DND-41 (cell line): ENCODE measurements at regions not wholly inside any gene's neighbourhood (a gene's known extent, or its start where the extent isn't known, plus 50 kb on each side); places are given as distances from the start of the nearest gene placed in this dataset.
"Not testable (repeated sequence)": the region's sequence is repeated elsewhere in the genome, so short reads cannot be mapped to it uniquely, and the experiment has no call there.

ENCODE experiments used
- ATAC-seq: fragments of 200-7000 bp; cut with Tn5 transposase; 3 replicates; pipeline ENCODE4 v1.9.1; 2021; ENCODE audit warnings: low read depth; ENCODE audit not compliant: insufficient read depth
- DNase-seq: peaks from one replicate; pipeline ENCODE4 v3.0.0-alpha.2; 2020
- H2AFZ ChIP-seq: 2 replicates; pipeline ENCODE4 v1.6.0; 2012; ENCODE audit warnings: low read depth, low read length
- H3K27ac ChIP-seq: 2 replicates; pipeline ENCODE4 v1.5.1; 2012; ENCODE audit warnings: low read length, inconsistent platforms
- H3K27me3 ChIP-seq: fragments of 200-600 bp; sonication (generic); 2 replicates; pipeline ENCODE4 v1.6.0; 2012; ENCODE audit warnings: low read length, mild to moderate bottlenecking, inconsistent platforms; ENCODE audit not compliant: insufficient read depth, poor library complexity
- H3K36me3 ChIP-seq: 2 replicates; pipeline ENCODE4 v1.5.1; 2012; ENCODE audit warnings: low read length, inconsistent platforms; ENCODE audit not compliant: insufficient read depth
- H3K4me1 ChIP-seq: 2 replicates; pipeline ENCODE4 v1.5.1; 2012; ENCODE audit warnings: mild to moderate bottlenecking, low read length; ENCODE audit not compliant: insufficient read depth
- H3K4me2 ChIP-seq: 2 replicates; pipeline ENCODE4 v1.6.0; 2012; ENCODE audit warnings: mild to moderate bottlenecking, moderate library complexity, low read length, inconsistent platforms; ENCODE audit not compliant: insufficient read depth
- H3K4me3 ChIP-seq, 2 experiments: fragments of 200-600 bp in 1 of 2; shearing (Covaris generic) in 1 of 2; 2 replicates each; pipeline ENCODE4 v1.5.1; 2012 to 2016; ENCODE audit warnings: inconsistent platforms in 2 of 2, low read length in 2 of 2, mild to moderate bottlenecking in 2 of 2, low read depth in 1 of 2, moderate library complexity in 1 of 2
- H3K79me2 ChIP-seq: 2 replicates; pipeline ENCODE4 v1.6.0; 2012; ENCODE audit warnings: low read length, inconsistent platforms; ENCODE audit not compliant: insufficient read depth
- H3K9ac ChIP-seq: 2 replicates; pipeline ENCODE4 v1.6.0; 2012; ENCODE audit warnings: low read depth, mild to moderate bottlenecking, inconsistent platforms, low read length, moderate library complexity
- H3K9me3 ChIP-seq: 2 replicates; pipeline ENCODE4 v1.5.1; 2012; ENCODE audit warnings: low read length, moderate library complexity, mild to moderate bottlenecking, inconsistent platforms; ENCODE audit not compliant: insufficient read depth, severe bottlenecking
- H4K20me1 ChIP-seq: 2 replicates; pipeline ENCODE4 v1.6.0; 2012; ENCODE audit warnings: low read length; ENCODE audit not compliant: insufficient read depth
- EZH2 ChIP-seq: IDR thresholded peaks from 3 replicates; pipeline ENCODE4 v1.6.1; 2012; ENCODE audit warnings: borderline replicate concordance, low read depth, mild to moderate bottlenecking, moderate library complexity, low read length, inconsistent platforms; ENCODE audit not compliant: severe bottlenecking
- TF ChIP-seq, protein P1 (sequence below): IDR thresholded peaks from 2 replicates; pipeline ENCODE4 v1.5.1; 2012; ENCODE audit warnings: borderline replicate concordance, low read length, moderate library complexity, mild to moderate bottlenecking; ENCODE audit not compliant: poor library complexity, severe bottlenecking; ENCODE audit errors: extremely low read depth

DNA sequence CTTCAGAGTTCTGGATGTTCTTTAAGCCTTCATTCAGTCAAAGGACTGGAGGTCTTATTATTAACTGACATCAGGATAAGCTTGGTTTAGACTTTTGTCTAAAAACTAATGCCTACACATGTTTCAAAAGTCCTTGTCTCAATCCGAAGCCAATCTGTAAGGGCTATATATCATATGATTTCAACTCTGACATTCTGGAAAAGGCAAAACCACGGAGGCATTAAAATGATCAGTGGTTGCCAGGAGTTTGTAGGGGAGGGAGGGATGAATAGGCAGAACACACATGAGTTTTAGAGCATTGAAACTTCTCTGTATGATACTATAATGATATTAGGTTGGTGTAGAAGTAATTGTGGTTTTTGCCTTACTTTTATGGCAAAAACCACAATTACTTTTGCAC lies 1285.8 kb upstream of the CITED2 start:
- Histone ChIP-seq H3K9me3 (no peaks in the 10 kb centered on the region), H3K4me2 (no peak overlapping the region), H3K4me1 (no peaks in the 10 kb centered on the region), H3K27ac (no peak overlapping the region), H3K9ac (no peak overlapping the region), H3K79me2 (no peaks in the 10 kb centered on the region), H4K20me1 (no peaks in the 10 kb centered on the region), H3K36me3 (no peaks in the 10 kb centered on the region), H2AFZ (no peak overlapping the region), H3K4me3 (no peak overlapping the region), H3K27me3 (no peaks in the 10 kb centered on the region)
- ATAC-seq: no peak
- DNase-seq: no peak
- TF ChIP-seq, protein P1, sequence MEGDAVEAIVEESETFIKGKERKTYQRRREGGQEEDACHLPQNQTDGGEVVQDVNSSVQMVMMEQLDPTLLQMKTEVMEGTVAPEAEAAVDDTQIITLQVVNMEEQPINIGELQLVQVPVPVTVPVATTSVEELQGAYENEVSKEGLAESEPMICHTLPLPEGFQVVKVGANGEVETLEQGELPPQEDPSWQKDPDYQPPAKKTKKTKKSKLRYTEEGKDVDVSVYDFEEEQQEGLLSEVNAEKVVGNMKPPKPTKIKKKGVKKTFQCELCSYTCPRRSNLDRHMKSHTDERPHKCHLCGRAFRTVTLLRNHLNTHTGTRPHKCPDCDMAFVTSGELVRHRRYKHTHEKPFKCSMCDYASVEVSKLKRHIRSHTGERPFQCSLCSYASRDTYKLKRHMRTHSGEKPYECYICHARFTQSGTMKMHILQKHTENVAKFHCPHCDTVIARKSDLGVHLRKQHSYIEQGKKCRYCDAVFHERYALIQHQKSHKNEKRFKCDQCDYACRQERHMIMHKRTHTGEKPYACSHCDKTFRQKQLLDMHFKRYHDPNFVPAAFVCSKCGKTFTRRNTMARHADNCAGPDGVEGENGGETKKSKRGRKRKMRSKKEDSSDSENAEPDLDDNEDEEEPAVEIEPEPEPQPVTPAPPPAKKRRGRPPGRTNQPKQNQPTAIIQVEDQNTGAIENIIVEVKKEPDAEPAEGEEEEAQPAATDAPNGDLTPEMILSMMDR: no peak
- no peak for TF ChIP-seq EZH2

DNA sequence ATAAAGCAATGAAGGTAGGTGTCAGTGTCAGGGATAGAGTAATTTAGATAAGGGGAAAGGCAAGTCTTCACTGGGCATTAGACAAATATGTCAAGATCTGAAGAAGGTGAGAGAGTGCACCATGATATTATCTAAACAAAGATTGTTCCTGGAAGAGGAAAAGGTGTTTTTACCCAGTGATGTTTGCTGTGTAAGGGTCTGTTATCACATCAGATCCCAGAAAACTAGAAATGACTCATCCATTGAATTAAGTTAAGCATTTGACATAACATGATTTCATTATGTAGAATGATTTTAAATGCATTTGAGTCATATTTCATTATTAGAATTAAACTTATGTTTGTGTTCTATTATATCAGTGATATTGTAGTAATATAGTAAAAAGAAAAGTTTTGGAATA lies 1279.5 kb upstream of the CITED2 start:
- H2AFZ ChIP-seq: no peak overlapping the region
- no peaks in the 10 kb centered on the region for H3K36me3 ChIP-seq
- no peak overlapping the region for H3K4me3 ChIP-seq
- no peaks in the 10 kb centered on the region for H4K20me1 ChIP-seq
- no peak overlapping the region for H3K27ac ChIP-seq
- H3K4me2 ChIP-seq: no peak overlapping the region
- H3K27me3 ChIP-seq: no peaks in the 10 kb centered on the region
- no peaks in the 10 kb centered on the region for H3K9me3 ChIP-seq
- no peaks in the 10 kb centered on the region for H3K4me1 ChIP-seq
- DNase-seq: no peak
- ATAC-seq: no peak
- no peak overlapping the region for H3K9ac ChIP-seq
- TF ChIP-seq, protein P1: no peak
- no peak for TF ChIP-seq EZH2
- no peaks in the 10 kb centered on the region for H3K79me2 ChIP-seq

DNA sequence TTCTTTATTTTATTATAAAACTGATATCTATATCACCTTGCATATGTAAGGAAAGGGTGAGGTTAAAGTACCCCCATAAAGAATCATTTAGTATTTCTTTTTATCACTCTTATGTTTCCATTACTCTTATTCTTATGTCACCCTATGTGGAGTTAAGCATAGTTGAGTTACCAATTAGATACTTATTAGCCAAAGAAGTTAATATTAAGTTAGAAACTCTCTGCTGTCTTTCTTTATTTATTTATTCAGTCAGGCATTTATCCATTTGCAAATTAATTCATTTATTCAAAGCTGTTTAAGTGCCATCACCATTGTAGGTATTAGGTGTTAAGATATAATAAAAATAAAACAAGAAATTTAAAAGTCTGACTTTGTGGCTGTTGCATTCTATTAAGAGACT lies 1279.1 kb upstream of the CITED2 start:
- no peaks in the 10 kb centered on the region for H3K36me3 ChIP-seq
- no peak overlapping the region for H3K4me3 ChIP-seq

DNA sequence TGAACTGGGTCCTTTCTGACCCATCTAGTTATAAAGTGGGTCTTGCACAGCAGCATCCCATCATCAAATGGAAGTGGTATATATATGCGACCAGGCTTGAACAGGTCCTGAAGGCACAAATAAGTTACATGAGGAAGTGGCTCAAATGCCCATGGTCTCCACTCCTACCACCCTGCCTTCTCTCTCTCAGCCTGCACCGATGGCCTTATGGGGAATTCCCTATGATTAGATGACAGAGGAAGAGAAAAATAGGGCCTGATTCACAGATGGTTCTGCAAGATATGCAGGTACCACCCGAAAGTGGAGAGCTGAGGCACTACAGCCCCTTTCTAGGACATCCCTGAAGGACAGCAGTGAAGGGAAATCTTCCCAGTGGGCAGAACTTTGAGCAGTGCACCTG lies 1275.1 kb upstream of the CITED2 start:
- H2AFZ ChIP-seq, H3K4me1 ChIP-seq, H3K9ac ChIP-seq, DNase-seq, H4K20me1 ChIP-seq, H3K27ac ChIP-seq, H3K27me3 ChIP-seq, H3K4me2 ChIP-seq, H3K9me3 ChIP-seq, ATAC-seq, H3K4me3 ChIP-seq, H3K36me3 ChIP-seq, H3K79me2 ChIP-seq: not testable (repeated sequence)

More for the DNA sequence above, 1279.1 kb upstream of the CITED2 start:
- Histone ChIP-seq H2AFZ (no peak overlapping the region), H3K27ac (no peak overlapping the region), H3K27me3 (no peaks in the 10 kb centered on the region), H3K9me3 (no peaks in the 10 kb centered on the region), H4K20me1 (no peaks in the 10 kb centered on the region), H3K4me1 (no peaks in the 10 kb centered on the region), H3K79me2 (no peaks in the 10 kb centered on the region), H3K4me2 (no peak overlapping the region), H3K9ac (no peak overlapping the region)
- DNase-seq (no peak), ATAC-seq (no peak)
- TF ChIP-seq EZH2: no peak
- TF ChIP-seq, protein P1: no peak

DNA sequence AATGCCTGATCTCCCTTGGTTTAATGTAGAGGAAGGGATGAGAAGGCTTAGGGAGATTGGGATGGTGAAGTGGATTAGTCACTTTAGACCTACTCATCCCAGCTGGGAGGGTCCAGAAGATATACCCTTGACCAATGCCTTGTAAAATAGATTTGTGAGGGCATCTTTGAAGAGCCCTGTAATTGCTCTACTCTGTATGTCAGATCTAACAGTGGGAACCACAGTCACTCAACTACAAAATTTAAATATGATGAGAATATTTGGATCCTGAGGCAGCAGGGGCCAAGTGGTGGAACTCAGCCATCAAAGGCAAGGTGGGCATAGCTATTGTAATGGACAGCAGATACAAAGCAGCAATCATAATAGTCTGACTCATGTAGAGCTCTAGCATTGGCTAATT lies 1272.9 kb upstream of the CITED2 start:
- not testable (repeated sequence) for H3K79me2 ChIP-seq, H3K4me2 ChIP-seq, H3K9ac ChIP-seq, DNase-seq, H4K20me1 ChIP-seq, H3K4me3 ChIP-seq, H3K4me1 ChIP-seq, H3K27ac ChIP-seq, H3K27me3 ChIP-seq, H3K36me3 ChIP-seq, H3K9me3 ChIP-seq, H2AFZ ChIP-seq, ATAC-seq
